ENCODE measurements at regions not wholly inside any gene's neighbourhood (a gene's known extent, or its start where the extent isn't known, plus 50 kb on each side); places are given as distances from the start of the nearest gene placed in this dataset.

GRCh38 chr9:96050048-96050860 lies 174.8 kb downstream of the ERCC6L2 start:
- TF ChIP-seq CTCF (IDR thresholded peaks at IDR 0.05) (no peak), POLR2A (IDR thresholded peaks at IDR 0.05) (no peak)

Data from body of pancreas (tissue), 4 donors.